ENCODE measurements at regions not wholly inside any gene's neighbourhood (a gene's known extent, or its start where the extent isn't known, plus 50 kb on each side); places are given as distances from the start of the nearest gene placed in this dataset.
"Not testable (repeated sequence)": the region's sequence is repeated elsewhere in the genome, so short reads cannot be mapped to it uniquely, and the experiment has no call there.

DNA sequence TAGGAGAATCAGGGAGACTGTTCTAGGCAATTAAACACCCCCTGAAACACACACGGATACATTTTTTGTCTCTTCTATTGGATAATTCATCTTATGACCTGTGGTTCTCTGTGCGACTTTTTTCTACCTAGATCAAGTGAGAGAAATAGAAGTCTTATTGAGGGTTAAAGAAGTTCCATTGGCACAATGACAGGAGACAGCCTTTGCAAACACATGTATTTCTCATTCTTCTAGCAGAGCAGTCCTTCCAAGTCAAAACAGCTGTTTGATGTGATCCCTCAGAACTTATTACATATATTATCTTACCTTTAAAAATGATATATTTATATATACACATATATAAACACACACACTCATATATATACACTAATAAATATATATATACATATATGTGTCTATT lies 496.7 kb downstream of the SLC6A15 start:
- no peaks in the 10 kb centered on the region for H3K27me3 ChIP-seq (ENCODE audit: control insufficient read depth, insufficient read depth, low read length)
- ChIA-PET POLR2A (no interaction called here), CTCF (no interaction called here)
- TF ChIP-seq, protein P1, sequence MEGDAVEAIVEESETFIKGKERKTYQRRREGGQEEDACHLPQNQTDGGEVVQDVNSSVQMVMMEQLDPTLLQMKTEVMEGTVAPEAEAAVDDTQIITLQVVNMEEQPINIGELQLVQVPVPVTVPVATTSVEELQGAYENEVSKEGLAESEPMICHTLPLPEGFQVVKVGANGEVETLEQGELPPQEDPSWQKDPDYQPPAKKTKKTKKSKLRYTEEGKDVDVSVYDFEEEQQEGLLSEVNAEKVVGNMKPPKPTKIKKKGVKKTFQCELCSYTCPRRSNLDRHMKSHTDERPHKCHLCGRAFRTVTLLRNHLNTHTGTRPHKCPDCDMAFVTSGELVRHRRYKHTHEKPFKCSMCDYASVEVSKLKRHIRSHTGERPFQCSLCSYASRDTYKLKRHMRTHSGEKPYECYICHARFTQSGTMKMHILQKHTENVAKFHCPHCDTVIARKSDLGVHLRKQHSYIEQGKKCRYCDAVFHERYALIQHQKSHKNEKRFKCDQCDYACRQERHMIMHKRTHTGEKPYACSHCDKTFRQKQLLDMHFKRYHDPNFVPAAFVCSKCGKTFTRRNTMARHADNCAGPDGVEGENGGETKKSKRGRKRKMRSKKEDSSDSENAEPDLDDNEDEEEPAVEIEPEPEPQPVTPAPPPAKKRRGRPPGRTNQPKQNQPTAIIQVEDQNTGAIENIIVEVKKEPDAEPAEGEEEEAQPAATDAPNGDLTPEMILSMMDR (IDR thresholded peaks at IDR 0.05; ENCODE audit: low read depth, low read length) = no peak
- no peak overlapping the region for H3K4me3 ChIP-seq (ENCODE audit: low read depth, low read length)
- no peaks in the 10 kb centered on the region for H3K9me3 ChIP-seq (ENCODE audit: control insufficient read depth, insufficient read depth, low read length)
- no peak overlapping the region for H3K27ac ChIP-seq (ENCODE audit: low read depth, low read length)
- no peak for DNase-seq (ENCODE audit: low read depth, low spot score)

DNA sequence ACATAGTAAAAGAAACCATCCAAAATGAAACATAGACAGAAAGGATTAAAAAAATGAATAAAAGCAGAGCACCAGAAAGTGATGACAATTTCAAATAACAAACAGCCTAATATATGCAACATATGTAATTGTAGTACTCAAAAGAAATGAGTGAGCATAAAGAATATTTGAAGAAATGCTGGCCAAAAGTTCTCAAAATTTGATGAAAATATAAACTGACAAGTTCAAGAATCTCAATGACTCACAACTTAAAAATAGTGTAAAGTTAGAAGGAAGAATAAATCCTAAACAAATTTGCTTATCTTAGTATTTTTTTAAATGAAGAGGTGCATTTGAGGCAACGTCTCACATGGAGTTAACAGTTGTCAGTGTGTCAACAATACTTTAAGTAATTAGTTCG lies 498.9 kb downstream of the SLC6A15 start:
- Histone ChIP-seq H3K27me3 (ENCODE audit: control insufficient read depth, insufficient read depth, low read length) (no peaks in the 10 kb centered on the region), H3K27ac (ENCODE audit: low read depth, low read length) (no peak overlapping the region), H3K4me3 (ENCODE audit: low read depth, low read length) (no peak overlapping the region), H3K9me3 (ENCODE audit: control insufficient read depth, insufficient read depth, low read length) (no peaks in the 10 kb centered on the region)
- DNase-seq (ENCODE audit: low read depth, low spot score) = no peak
- ChIA-PET POLR2A (no interaction called here), CTCF (no interaction called here)
- TF ChIP-seq, protein P1 (IDR thresholded peaks at IDR 0.05; ENCODE audit: low read depth, low read length) = no peak

DNA sequence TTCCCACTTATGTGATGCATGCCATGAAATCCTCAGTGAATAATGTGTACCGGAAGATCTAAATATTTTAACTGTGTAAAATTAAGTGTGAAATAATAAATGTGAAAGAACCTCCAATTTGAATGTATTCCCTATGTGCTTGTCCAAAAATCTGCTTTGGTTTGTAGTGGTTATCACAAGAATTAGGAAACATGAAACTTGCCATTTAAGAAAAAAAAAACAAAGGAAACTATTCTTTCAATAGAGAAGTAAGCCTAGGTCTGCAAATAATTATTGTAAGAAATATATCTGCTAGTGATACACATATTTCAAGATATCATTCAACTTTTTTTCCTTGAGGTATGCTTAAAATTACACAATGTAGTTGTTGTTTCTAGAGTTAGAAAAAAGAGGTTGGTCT lies 500.4 kb downstream of the SLC6A15 start:
- no peak overlapping the region for H3K27ac ChIP-seq (ENCODE audit: low read depth, low read length)
- ChIA-PET POLR2A (no interaction called here), CTCF (no interaction called here)
- H3K27me3 ChIP-seq (ENCODE audit: control insufficient read depth, insufficient read depth, low read length) = no peaks in the 10 kb centered on the region
- no peak overlapping the region for H3K4me3 ChIP-seq (ENCODE audit: low read depth, low read length)
- no peak for DNase-seq (ENCODE audit: low read depth, low spot score)
- TF ChIP-seq, protein P1 (IDR thresholded peaks at IDR 0.05; ENCODE audit: low read depth, low read length) = no peak
- H3K9me3 ChIP-seq (ENCODE audit: control insufficient read depth, insufficient read depth, low read length) = no peaks in the 10 kb centered on the region

DNA sequence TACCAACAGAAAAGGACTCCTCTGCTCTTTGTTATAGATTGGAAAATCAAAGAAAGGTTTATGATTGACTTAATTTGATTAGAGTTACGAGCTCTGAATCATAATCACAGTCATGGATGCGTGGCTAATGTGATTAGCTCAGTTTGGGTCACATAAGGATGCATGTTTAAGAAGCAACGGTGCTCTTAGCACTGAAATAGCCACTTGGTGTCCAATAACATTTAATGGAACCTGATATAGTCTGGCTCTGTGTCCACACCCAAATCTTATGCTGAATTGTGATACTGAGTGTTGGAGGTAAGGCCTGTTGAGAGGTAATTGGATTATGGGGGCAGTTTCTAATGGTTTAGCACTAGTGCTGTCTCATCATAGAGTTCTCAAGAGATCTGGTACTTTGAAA lies 501.6 kb downstream of the SLC6A15 start:
- Histone ChIP-seq H3K9me3 (ENCODE audit: control insufficient read depth, insufficient read depth, low read length) (no peaks in the 10 kb centered on the region), H3K27ac (ENCODE audit: low read depth, low read length) (no peak overlapping the region), H3K4me3 (ENCODE audit: low read depth, low read length) (no peak overlapping the region), H3K27me3 (ENCODE audit: control insufficient read depth, insufficient read depth, low read length) (no peaks in the 10 kb centered on the region)
- no peak for DNase-seq (ENCODE audit: low read depth, low spot score)
- ChIA-PET CTCF (interaction anchor here (1.1 kb wide), 1 partner anchor 1726 kb away, joined by 3 read pairs; no protein-coding TSS in a partner anchor), POLR2A (no interaction called here)
- TF ChIP-seq, protein P1 (IDR thresholded peaks at IDR 0.05; ENCODE audit: low read depth, low read length) = no peak

DNA sequence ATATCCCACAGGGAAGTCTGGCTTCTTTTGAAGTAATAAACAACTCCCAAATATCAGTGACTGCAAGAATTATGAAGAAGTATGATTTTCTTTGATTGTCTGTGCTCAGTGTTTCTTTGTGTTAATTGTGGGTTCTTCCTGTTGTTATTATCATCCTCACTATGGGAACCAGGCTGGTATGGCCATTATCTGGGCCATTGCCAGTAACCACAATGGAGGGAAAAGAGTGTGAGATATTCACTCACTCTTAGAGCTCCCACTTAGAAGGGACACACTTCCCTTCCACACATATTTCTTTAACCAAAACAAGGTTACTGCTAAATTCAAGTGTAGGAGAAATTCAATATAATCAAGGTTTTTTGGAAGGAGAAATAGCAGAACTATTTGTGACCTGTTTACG lies 503.7 kb downstream of the SLC6A15 start:
- CTCF ChIA-PET = no interaction called here
- H3K27me3 ChIP-seq (ENCODE audit: control insufficient read depth, insufficient read depth, low read length) = no peaks in the 10 kb centered on the region

DNA sequence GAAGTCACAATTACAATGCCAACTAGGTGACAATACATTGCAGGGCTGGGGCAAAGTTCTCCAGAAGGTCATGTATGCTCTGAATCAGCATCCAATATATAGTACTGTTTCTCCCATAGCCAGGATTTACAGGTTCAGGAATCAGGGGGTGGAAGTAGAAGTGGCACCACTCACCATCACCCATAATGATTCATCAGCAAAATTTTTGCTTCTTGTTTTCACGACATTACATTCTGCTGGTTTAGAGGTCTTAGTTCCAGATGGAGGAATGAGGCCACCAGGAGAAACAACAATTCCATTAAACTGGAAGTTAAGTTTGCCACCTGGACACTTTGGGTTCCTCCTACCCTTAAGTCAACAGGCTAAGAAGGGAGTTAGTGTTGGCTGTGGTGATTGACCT lies 505.9 kb downstream of the SLC6A15 start:
- H3K27me3 ChIP-seq (ENCODE audit: control insufficient read depth, insufficient read depth, low read length); H3K4me3 ChIP-seq (ENCODE audit: low read depth, low read length); H3K27ac ChIP-seq (ENCODE audit: low read depth, low read length); DNase-seq (ENCODE audit: low read depth, low spot score); CTCF ChIA-PET; POLR2A ChIA-PET; H3K9me3 ChIP-seq (ENCODE audit: control insufficient read depth, insufficient read depth, low read length): not testable (repeated sequence)

More for the DNA sequence above, 503.7 kb downstream of the SLC6A15 start:
- POLR2A ChIA-PET = no interaction called here
- no peak for DNase-seq (ENCODE audit: low read depth, low spot score)
- TF ChIP-seq, protein P1 (IDR thresholded peaks at IDR 0.05; ENCODE audit: low read depth, low read length) = no peak
- no peaks in the 10 kb centered on the region for H3K9me3 ChIP-seq (ENCODE audit: control insufficient read depth, insufficient read depth, low read length)
- H3K27ac ChIP-seq (ENCODE audit: low read depth, low read length) = no peak overlapping the region
- no peak overlapping the region for H3K4me3 ChIP-seq (ENCODE audit: low read depth, low read length)

All from AG04450 (cell line).